Lower leg skin (tissue), 3 donors: ENCODE measurements at regions not wholly inside any gene's neighbourhood (a gene's known extent, or its start where the extent isn't known, plus 50 kb on each side); places are given as distances from the start of the nearest gene placed in this dataset.

Source experiments
- CTCF ChIP-seq, 3 donors: fragments of 450-650 bp; IDR thresholded peaks; one replicate each; pipeline ENCODE4 v1.5.1; 2016; ENCODE audit warnings: antibody characterized with exemption in 3 of 3, mild to moderate bottlenecking in 3 of 3, moderate library complexity in 2 of 3
- POLR2A ChIP-seq, 2 donors: fragments of 450-650 bp; IDR thresholded peaks; one replicate each; pipeline ENCODE4 v1.6.1; 2016 to 2017; ENCODE audit warnings: antibody characterized with exemption in 2 of 2, mild to moderate bottlenecking in 1 of 2, moderate library complexity in 1 of 2

GRCh38 chr1:57711326-57711725, 287.5 kb upstream of the DAB1 start:
- TF ChIP-seq CTCF (IDR thresholded peaks at IDR 0.05) = no peak
- TF ChIP-seq POLR2A (IDR thresholded peaks at IDR 0.05) = no peak
